Fibroblast of skin of back (primary cell): ENCODE measurements at regions not wholly inside any gene's neighbourhood (a gene's known extent, or its start where the extent isn't known, plus 50 kb on each side); places are given as distances from the start of the nearest gene placed in this dataset.
"Not testable (repeated sequence)": the region's sequence is repeated elsewhere in the genome, so short reads cannot be mapped to it uniquely, and the experiment has no call there.

ENCODE experiments used
- DNase-seq: peaks from one replicate; pipeline ENCODE4 v3.0.0-alpha.2; 2013

GRCh38 chr2:199558156-199558555, 100.4 kb upstream of the SATB2 start:
- no peak for DNase-seq

GRCh38 chr2:199556527-199557285, 99.0 kb upstream of the SATB2 start:
- DNase-seq: no peak

GRCh38 chr2:199554026-199554425, 96.3 kb upstream of the SATB2 start:
- no peak for DNase-seq

GRCh38 chr2:199552141-199552540, 94.4 kb upstream of the SATB2 start:
- DNase-seq: no peak

DNA sequence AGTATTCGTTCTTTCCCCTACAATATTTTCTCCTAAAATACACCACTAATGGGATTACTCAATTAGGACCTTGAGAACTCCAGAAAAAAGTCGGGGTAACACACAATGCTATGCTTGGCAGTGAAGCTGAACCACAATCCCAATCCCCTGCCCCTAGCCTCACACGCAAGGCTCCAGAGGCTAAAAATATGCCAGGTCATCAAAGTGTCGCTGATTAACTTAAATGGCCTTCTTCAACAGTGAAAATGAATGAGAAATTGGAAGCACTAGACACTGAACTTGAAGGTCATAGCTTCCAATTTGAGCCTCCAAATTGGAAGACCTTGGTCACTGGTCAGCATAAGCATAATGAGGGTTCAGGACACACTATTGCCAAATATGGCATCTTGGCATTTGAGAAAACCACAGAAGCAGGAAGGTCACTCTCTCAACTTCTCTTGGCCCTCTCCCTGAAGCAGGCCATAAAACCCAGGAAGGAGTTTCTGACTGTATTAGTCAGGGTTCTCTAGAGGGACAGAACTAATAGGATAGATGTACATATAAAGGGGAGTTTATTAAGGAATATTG, 86.0 kb upstream of the SATB2 start:
- DNase-seq: no peak

GRCh38 chr2:199535445-199536177, 77.9 kb upstream of the SATB2 start:
- no peak for DNase-seq

- DNase-seq: not testable (repeated sequence)
These were observed 76.1 kb upstream of the SATB2 start for GRCh38 chr2:199533873-199534272.

DNA sequence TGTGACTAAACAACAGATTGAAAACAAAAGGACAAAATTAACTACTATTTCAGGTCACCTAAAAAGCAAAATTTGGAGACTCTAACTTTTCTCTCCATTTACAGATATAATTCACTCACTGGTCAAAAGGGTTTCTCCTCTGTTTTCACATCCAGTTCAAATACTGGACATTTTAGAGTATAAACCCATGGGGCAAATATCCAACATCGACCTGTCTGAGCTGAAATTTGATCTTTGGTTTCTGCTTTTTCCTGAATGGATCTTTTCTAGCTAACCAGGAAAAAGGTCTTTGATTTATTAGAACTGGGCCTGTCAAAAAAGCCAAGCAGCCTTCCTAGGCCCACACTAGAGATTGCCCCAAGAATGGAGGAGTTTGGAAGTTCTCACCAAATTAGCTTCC, 69.3 kb upstream of the SATB2 start:
- DNase-seq: no peak

DNA sequence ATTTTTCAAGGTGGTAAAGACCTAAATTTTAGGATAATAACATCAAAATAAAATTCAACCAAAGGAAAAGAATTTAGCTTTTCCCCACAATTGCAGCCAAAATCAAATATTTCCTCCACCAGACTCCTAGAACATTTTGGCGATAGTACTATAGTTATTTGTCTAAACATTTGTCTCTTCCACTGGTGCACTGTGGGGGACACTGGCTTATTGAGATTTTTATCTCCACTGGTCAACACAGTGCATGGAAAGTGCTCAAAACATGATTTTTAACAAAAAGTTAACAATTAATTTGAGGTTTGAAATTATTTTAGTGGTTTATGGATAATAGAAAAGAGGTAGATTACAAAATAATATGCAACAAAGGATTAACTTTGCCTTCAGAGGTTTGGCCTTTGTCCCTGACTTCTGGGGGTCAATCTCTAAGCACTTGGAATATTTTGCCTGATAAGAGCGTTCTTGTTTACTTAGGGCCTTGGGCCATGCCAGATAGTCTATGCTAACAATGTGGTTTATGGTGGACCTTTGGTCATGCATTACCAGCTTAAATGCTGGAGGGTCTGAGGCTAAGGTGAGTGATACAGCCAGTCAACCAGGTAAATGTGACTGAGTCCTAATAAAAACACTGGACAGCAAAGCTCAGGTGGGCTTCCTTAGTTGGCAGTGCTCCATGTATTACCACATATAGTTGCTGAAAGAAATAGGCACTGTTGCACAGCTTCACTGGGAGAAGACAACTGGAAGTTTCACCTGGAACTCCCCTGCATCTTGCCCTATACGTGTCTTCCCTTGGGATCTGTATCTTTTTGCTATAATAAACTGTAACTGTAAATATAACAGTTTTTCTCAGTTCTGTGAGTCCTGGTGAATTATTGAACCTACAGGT, 67.2 kb upstream of the SATB2 start:
- DNase-seq: no peak

- DNase-seq: no peak
These were observed 51.7 kb upstream of the SATB2 start for GRCh38 chr2:199509403-199509802.
